ENCODE measurements at regions not wholly inside any gene's neighbourhood (a gene's known extent, or its start where the extent isn't known, plus 50 kb on each side); places are given as distances from the start of the nearest gene placed in this dataset.
A peak's percentile ranks its signal among the peaks of the same experiment; 100 is the strongest.

DNA sequence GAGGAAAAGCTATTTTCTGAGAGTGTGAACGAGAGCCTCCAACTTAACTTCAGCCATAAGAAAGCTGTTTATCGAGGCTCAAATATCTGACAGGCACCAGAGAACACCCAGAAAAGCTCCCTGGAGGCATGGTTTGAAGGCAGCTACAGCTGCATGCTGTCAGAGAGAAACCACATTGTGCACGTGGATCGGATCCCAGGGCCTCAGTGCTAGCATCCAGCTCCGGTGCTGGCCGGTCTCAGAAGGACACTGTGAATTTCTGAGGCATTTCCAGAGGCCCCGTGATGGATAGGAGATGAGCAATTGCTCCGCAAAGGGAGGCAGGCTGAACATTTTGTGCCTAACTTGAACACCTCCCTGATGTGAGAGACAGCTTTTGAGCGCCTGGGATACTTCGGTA lies 315.7 kb downstream of the FGF9 start:
- no peaks in the 10 kb centered on the region for H3K9me3 ChIP-seq
- H3K4me1 ChIP-seq, result no peaks in the 10 kb centered on the region
- no peaks in the 10 kb centered on the region for H3K36me3 ChIP-seq (ENCODE audit: low read depth, missing control alignments)
- no peak overlapping the region for H3K4me3 ChIP-seq
- no peaks in the 10 kb centered on the region for H3K27me3 ChIP-seq
- WGBS, 2 donors, result 47 to 52% methylated on average over 4 to 10 of the region's 10 CpGs
- intact Hi-C loops (cut with DNase I; ENCODE audit: low total_unique reads), result no loop called here
- TF ChIP-seq POLR2A (IDR thresholded peaks at IDR 0.05) (no peak), CTCF (IDR thresholded peaks at IDR 0.05) (no peak)
- H3K27ac ChIP-seq, result peak overlapping the region in 1 of 2 donors; percentile 36
- DNase-seq, result peak; percentile 76

GRCh38 chr13:21987793-21988192 lies 316.9 kb downstream of the FGF9 start:
- no peak overlapping the region for H3K27ac ChIP-seq
- H3K36me3 ChIP-seq (ENCODE audit: low read depth, missing control alignments), result no peaks in the 10 kb centered on the region

DNA sequence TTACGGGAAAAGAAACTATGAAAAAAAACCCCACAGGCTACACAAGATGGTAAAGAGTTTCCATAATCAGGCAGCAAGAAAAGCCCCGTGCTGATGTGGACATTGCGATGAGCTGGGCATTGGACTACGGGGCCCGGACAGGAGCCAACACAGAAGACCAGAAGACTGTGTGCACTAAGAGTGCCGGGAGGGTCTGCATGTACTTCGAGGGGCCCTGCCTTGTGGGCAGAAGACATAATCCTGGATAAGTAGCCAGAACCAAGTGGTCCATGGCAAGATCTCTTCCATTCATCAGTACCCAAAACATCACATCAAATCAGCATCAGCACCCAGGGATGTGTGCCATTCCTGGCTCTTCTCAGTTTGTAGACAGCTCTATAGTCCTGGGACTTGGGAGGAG lies 317.8 kb downstream of the FGF9 start:
- Histone ChIP-seq H3K27ac (no peak overlapping the region), H3K9me3 (no peaks in the 10 kb centered on the region), H3K4me3 (no peak overlapping the region), H3K4me1 (no peaks in the 10 kb centered on the region), H3K27me3 (no peaks in the 10 kb centered on the region), H3K36me3 (ENCODE audit: low read depth, missing control alignments) (no peaks in the 10 kb centered on the region)
- intact Hi-C loops (cut with DNase I; ENCODE audit: low total_unique reads), result no loop called here
- 93% methylated on average over 7 of the region's 7 CpGs for WGBS, 2 donors
- no peak for TF ChIP-seq CTCF (IDR thresholded peaks at IDR 0.05)
- no peak for TF ChIP-seq POLR2A (IDR thresholded peaks at IDR 0.05)
- DNase-seq, result no peak

More at GRCh38 chr13:21987793-21988192, 316.9 kb downstream of the FGF9 start:
- intact Hi-C loops (cut with DNase I; ENCODE audit: low total_unique reads), result no loop called here
- WGBS, 2 donors, result 68 to 73% methylated on average over 7 of the region's 7 CpGs
- H3K9me3 ChIP-seq, result no peaks in the 10 kb centered on the region
- no peak for TF ChIP-seq CTCF (IDR thresholded peaks at IDR 0.05)
- TF ChIP-seq POLR2A (IDR thresholded peaks at IDR 0.05), result no peak
- no peak overlapping the region for H3K4me3 ChIP-seq
- no peaks in the 10 kb centered on the region for H3K27me3 ChIP-seq
- no peak for DNase-seq
- no peaks in the 10 kb centered on the region for H3K4me1 ChIP-seq

DNA sequence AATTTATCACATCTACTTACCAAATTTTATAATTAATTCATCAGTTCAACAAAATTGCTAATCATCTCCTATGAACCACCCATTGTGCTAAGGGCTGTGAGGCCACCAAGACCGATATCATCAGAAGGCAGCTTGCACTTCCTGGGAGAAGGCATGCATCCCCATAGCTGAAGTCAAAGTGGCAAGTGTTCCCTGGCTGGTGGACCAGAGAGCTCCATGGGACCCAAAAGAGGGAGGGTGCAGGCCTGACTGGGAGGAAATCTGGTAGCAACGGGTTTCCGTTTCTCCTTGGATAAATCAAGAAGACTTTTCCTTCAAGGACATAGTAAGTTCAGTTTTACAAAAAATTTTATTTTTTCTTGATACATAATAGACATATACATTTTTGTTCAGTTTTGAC lies 325.2 kb downstream of the FGF9 start:
- Histone ChIP-seq H3K27ac (no peak overlapping the region), H3K4me1 (no peaks in the 10 kb centered on the region), H3K27me3 (no peaks in the 10 kb centered on the region), H3K36me3 (ENCODE audit: low read depth, missing control alignments) (no peaks in the 10 kb centered on the region), H3K4me3 (no peak overlapping the region), H3K9me3 (no peaks in the 10 kb centered on the region)
- DNase-seq, result no peak
- TF ChIP-seq CTCF (IDR thresholded peaks at IDR 0.05) (no peak), POLR2A (IDR thresholded peaks at IDR 0.05) (no peak)
- 84 to 96% methylated on average over 3 of the region's 3 CpGs for WGBS, 2 donors
- intact Hi-C loops (cut with DNase I; ENCODE audit: low total_unique reads), result no loop called here

DNA sequence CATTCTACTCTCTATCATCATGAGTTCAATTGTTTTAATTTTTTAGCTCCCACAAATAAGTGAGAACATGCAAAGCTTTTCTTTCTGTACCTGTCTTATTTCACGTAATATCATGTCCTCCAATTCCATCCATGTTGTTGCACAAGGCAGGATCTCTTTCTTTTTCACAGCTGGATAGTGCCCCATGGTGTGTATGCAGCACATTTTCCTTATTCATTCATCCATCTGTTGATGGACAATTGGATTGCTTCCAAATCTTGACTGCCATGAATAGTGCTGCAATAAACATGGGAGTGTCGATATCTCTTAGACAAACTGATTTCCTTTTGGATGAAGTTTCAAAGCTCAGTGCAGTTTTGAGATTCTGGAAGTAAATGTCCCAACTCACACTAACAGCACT lies 326.9 kb downstream of the FGF9 start:
- WGBS, 2 donors, result 87 to 89% methylated on average over 2 of the region's 2 CpGs
- H3K27ac ChIP-seq, result no peak overlapping the region

More for the DNA sequence above, 326.9 kb downstream of the FGF9 start:
- Histone ChIP-seq H3K4me3 (no peak overlapping the region), H3K27me3 (no peaks in the 10 kb centered on the region), H3K9me3 (no peaks in the 10 kb centered on the region), H3K36me3 (ENCODE audit: low read depth, missing control alignments) (no peaks in the 10 kb centered on the region), H3K4me1 (no peaks in the 10 kb centered on the region)
- DNase-seq, result no peak
- no peak for TF ChIP-seq CTCF (IDR thresholded peaks at IDR 0.05)
- TF ChIP-seq POLR2A (IDR thresholded peaks at IDR 0.05), result no peak
- intact Hi-C loops (cut with DNase I; ENCODE audit: low total_unique reads), result no loop called here

Data from testis (tissue), 2 donors.